Islet precursor cell (in vitro differentiated cells): ENCODE measurements at regions not wholly inside any gene's neighbourhood (a gene's known extent, or its start where the extent isn't known, plus 50 kb on each side); places are given as distances from the start of the nearest gene placed in this dataset.
A peak's percentile ranks its signal among the peaks of the same experiment; 100 is the strongest.

ENCODE experiments used
- DNase-seq: peaks from one replicate; pipeline ENCODE4 v3.0.0-alpha.2; 2018

GRCh38 chr15:61681038-61681418 lies 379.2 kb downstream of the VPS13C start:
- no peak for DNase-seq

GRCh38 chr15:61680260-61681037 lies 379.8 kb downstream of the VPS13C start:
- DNase-seq = no peak

GRCh38 chr15:61671736-61672135 lies 388.5 kb downstream of the VPS13C start:
- DNase-seq = no peak

GRCh38 chr15:61668444-61668843 lies 391.8 kb downstream of the VPS13C start:
- DNase-seq = peak; percentile 56

GRCh38 chr15:61661791-61662190 lies 398.5 kb downstream of the VPS13C start:
- no peak for DNase-seq

GRCh38 chr15:61660579-61660978 lies 399.7 kb downstream of the VPS13C start:
- no peak for DNase-seq

- DNase-seq = no peak
Observed at GRCh38 chr15:61659566-61660190, 400.6 kb downstream of the VPS13C start.

GRCh38 chr15:61657461-61657860 lies 402.8 kb downstream of the VPS13C start:
- no peak for DNase-seq

- no peak for DNase-seq
Observed at GRCh38 chr15:61656391-61656790, 403.9 kb downstream of the VPS13C start.

- DNase-seq = no peak
Observed at GRCh38 chr15:61655881-61656280, 404.4 kb downstream of the VPS13C start.

GRCh38 chr15:61654918-61655317 lies 405.3 kb downstream of the VPS13C start:
- no peak for DNase-seq

GRCh38 chr15:61654002-61654740 lies 406.1 kb downstream of the VPS13C start:
- no peak for DNase-seq

- peak; percentile 46 for DNase-seq
Observed at GRCh38 chr15:61653110-61653509, 407.1 kb downstream of the VPS13C start.

- no peak for DNase-seq
Observed at GRCh38 chr15:61651267-61651666, 409.0 kb downstream of the VPS13C start.

GRCh38 chr15:61649046-61649445 lies 411.2 kb downstream of the VPS13C start:
- DNase-seq = no peak

- DNase-seq = no peak
Observed at GRCh38 chr15:61644550-61644949, 415.4 kb upstream of the RORA start.

- no peak for DNase-seq
Observed at GRCh38 chr15:61641645-61642044, 412.5 kb upstream of the RORA start.

GRCh38 chr15:61640756-61641155 lies 411.7 kb upstream of the RORA start:
- DNase-seq = no peak

GRCh38 chr15:61639491-61639890 lies 410.4 kb upstream of the RORA start:
- no peak for DNase-seq

- DNase-seq = no peak
Observed at GRCh38 chr15:61634837-61635236, 405.7 kb upstream of the RORA start.

- DNase-seq = no peak
Observed at GRCh38 chr15:61633951-61634350, 404.8 kb upstream of the RORA start.

GRCh38 chr15:61629269-61629668 lies 400.2 kb upstream of the RORA start:
- DNase-seq = no peak

- no peak for DNase-seq
Observed at GRCh38 chr15:61624950-61625349, 395.8 kb upstream of the RORA start.

- DNase-seq = no peak
Observed at GRCh38 chr15:61623746-61624145, 394.6 kb upstream of the RORA start.
